KMS-11 (cell line): ENCODE measurements at regions not wholly inside any gene's neighbourhood (a gene's known extent, or its start where the extent isn't known, plus 50 kb on each side); places are given as distances from the start of the nearest gene placed in this dataset.

Source experiments
- H2AFZ ChIP-seq: fragments of 200-600 bp; sonication (generic); 2 replicates; pipeline ENCODE4 v1.6.1; 2016; ENCODE audit warnings: antibody characterized with exemption, mixed run types, low read depth
- H3K27ac ChIP-seq: fragments of 200-600 bp; sonication (generic); 2 replicates; pipeline ENCODE4 v1.6.1; 2016; ENCODE audit warnings: mild to moderate bottlenecking, mixed run types
- H3K27me3 ChIP-seq: fragments of 200-600 bp; sonication (generic); 2 replicates; pipeline ENCODE4 v1.6.1; 2017; ENCODE audit warnings: mild to moderate bottlenecking, low read depth, mixed run types, moderate library complexity; ENCODE audit not compliant: insufficient read depth
- H3K36me3 ChIP-seq: fragments of 200-600 bp; sonication (generic); 2 replicates; pipeline ENCODE4 v1.6.1; 2017; ENCODE audit warnings: mild to moderate bottlenecking, mixed run types; ENCODE audit not compliant: insufficient read depth
- H3K4me1 ChIP-seq: fragments of 200-600 bp; sonication (generic); 2 replicates; pipeline ENCODE4 v1.6.1; 2016; ENCODE audit warnings: mild to moderate bottlenecking, low read depth, mixed run types; ENCODE audit not compliant: poor library complexity, severe bottlenecking
- H3K4me2 ChIP-seq: fragments of 200-600 bp; sonication (generic); 2 replicates; pipeline ENCODE4 v1.7.0; 2016; ENCODE audit warnings: mild to moderate bottlenecking, mixed run types
- H3K4me3 ChIP-seq: fragments of 200-600 bp; sonication (generic); IDR thresholded peaks from 2 replicates; pipeline ENCODE4 v1.6.1; 2017; ENCODE audit warnings: low read depth, low read length, mixed read lengths; ENCODE audit not compliant: insufficient read depth
- H3K79me2 ChIP-seq: fragments of 200-600 bp; sonication (generic); 2 replicates; pipeline ENCODE4 v1.6.1; 2016; ENCODE audit warnings: low read depth, mixed run types; ENCODE audit not compliant: insufficient read depth
- H3K9ac ChIP-seq: fragments of 200-600 bp; sonication (generic); 2 replicates; pipeline ENCODE4 v1.6.1; 2016; ENCODE audit warnings: mild to moderate bottlenecking, mixed run types
- H4K20me1 ChIP-seq: fragments of 200-600 bp; sonication (generic); 2 replicates; pipeline ENCODE4 v1.6.1; 2016; ENCODE audit warnings: mild to moderate bottlenecking, mixed run types; ENCODE audit not compliant: insufficient read depth
- TF ChIP-seq, protein P1 (sequence below): fragments of 200-600 bp; sonication (generic); conservative IDR thresholded peaks from 2 replicates; pipeline ENCODE4 v1.6.1; 2017; ENCODE audit warnings: low read depth, mild to moderate bottlenecking, antibody characterized with exemption, low read length, moderate library complexity, mixed read lengths

DNA sequence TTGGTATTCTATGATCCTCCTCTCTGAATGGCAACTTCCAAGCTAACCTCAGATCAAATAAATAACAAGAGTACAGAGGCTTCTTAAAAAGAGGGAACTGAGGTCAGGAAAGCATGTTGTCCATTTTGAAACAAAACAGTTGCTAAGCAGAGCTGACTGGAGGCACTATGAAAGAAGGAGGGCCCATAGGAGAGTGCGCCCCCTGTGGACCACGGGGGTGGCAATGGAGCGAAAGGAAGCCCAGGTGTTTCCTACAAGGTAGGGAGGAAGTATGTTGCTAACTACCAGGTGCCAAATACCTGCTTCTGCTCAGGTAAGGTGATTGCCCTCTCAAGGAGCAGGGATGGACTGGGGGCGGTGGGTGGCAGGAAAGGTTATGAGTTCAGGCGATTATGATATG lies 101.8 kb upstream of the MAST4 start:
- Histone ChIP-seq H3K4me2 (no peak overlapping the region), H3K4me1 (no peaks in the 10 kb centered on the region), H3K79me2 (no peaks in the 10 kb centered on the region), H3K9ac (no peak overlapping the region), H3K36me3 (no peaks in the 10 kb centered on the region), H2AFZ (no peak overlapping the region), H4K20me1 (no peaks in the 10 kb centered on the region), H3K4me3 (no peak overlapping the region), H3K27ac (no peak overlapping the region), H3K27me3 (no peaks in the 10 kb centered on the region)
- TF ChIP-seq, protein P1, sequence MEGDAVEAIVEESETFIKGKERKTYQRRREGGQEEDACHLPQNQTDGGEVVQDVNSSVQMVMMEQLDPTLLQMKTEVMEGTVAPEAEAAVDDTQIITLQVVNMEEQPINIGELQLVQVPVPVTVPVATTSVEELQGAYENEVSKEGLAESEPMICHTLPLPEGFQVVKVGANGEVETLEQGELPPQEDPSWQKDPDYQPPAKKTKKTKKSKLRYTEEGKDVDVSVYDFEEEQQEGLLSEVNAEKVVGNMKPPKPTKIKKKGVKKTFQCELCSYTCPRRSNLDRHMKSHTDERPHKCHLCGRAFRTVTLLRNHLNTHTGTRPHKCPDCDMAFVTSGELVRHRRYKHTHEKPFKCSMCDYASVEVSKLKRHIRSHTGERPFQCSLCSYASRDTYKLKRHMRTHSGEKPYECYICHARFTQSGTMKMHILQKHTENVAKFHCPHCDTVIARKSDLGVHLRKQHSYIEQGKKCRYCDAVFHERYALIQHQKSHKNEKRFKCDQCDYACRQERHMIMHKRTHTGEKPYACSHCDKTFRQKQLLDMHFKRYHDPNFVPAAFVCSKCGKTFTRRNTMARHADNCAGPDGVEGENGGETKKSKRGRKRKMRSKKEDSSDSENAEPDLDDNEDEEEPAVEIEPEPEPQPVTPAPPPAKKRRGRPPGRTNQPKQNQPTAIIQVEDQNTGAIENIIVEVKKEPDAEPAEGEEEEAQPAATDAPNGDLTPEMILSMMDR = no peak; the same call in 1 of the 2 replicates

DNA sequence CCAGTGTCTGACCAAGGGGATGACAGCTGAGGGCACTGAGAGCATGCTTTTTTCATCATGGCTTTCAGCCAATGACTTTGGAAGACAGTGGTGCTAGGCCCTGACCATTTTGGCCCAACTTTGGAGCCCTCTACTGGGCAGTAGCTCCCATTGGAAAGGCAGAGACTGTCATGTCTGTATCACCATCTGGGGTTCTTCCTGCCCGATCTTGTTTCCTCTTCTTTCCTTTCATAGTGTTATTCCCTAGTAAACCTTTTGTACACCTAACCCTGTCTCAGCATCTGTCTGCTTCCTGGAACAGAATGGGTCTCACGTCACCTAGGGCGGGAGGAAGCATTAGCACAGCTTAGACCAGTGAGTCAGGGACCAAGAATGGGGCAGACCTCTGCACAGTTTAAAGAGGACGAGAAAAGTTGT lies 97.4 kb upstream of the MAST4 start:
- no peak overlapping the region for H3K9ac ChIP-seq
- H3K4me2 ChIP-seq = no peak overlapping the region
- H2AFZ ChIP-seq = no peak overlapping the region
- no peaks in the 10 kb centered on the region for H3K79me2 ChIP-seq
- no peaks in the 10 kb centered on the region for H3K4me1 ChIP-seq
- TF ChIP-seq, protein P1 = 0 out of 2 replicates have a peak, but pooled peaks have one; percentile 25
- H4K20me1 ChIP-seq = no peaks in the 10 kb centered on the region
- no peak overlapping the region for H3K27ac ChIP-seq
- no peaks in the 10 kb centered on the region for H3K27me3 ChIP-seq
- H3K4me3 ChIP-seq = no peak overlapping the region
- H3K36me3 ChIP-seq = no peaks in the 10 kb centered on the region

DNA sequence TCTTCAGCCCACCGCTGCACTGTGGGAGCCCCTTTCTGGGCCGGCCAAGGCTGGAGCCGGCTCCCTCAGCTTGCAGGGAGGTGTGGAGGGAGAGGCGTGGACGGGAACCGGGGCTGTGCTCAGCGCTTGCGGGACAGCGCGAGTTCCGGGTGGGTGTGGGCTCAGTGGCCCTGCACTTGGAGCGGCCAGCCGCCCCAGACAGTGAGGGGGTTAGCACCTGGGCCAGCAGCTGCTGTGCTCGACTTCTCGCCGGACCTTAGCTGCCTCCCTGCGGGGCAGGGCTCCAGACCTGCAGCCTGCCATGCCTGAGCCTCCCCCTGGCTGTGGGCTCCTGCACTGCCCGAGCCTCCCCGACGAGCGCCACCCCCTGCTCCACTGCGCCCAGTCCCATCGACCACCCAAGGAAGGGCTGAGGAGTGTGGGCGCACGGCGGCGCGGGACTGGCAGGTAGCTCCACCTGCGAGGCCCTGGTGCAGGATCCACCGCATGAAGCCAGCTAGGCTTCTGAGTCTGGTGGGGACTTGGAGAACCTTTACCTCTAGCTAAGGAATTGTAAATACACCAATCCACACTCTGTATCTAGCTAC lies 92.9 kb upstream of the MAST4 start:
- Histone ChIP-seq H3K79me2 (no peaks in the 10 kb centered on the region), H3K4me1 (no peaks in the 10 kb centered on the region), H3K4me3 (no peak overlapping the region), H3K27me3 (no peaks in the 10 kb centered on the region), H2AFZ (no peak overlapping the region), H3K4me2 (no peak overlapping the region), H4K20me1 (no peaks in the 10 kb centered on the region), H3K27ac (no peak overlapping the region), H3K36me3 (no peaks in the 10 kb centered on the region), H3K9ac (no peak overlapping the region)
- TF ChIP-seq, protein P1 = no peak

GRCh38 chr5:66507106-66507505 lies 89.1 kb upstream of the MAST4 start:
- no peaks in the 10 kb centered on the region for H3K79me2 ChIP-seq
- TF ChIP-seq, protein P1 = no peak
- H3K27ac ChIP-seq = no peak overlapping the region
- no peaks in the 10 kb centered on the region for H4K20me1 ChIP-seq
- H3K27me3 ChIP-seq = no peaks in the 10 kb centered on the region
- no peak overlapping the region for H2AFZ ChIP-seq
- H3K4me3 ChIP-seq = no peak overlapping the region
- H3K4me2 ChIP-seq = no peak overlapping the region
- no peaks in the 10 kb centered on the region for H3K36me3 ChIP-seq
- no peaks in the 10 kb centered on the region for H3K4me1 ChIP-seq
- H3K9ac ChIP-seq = no peak overlapping the region
